ENCODE measurements at regions not wholly inside any gene's neighbourhood (a gene's known extent, or its start where the extent isn't known, plus 50 kb on each side); places are given as distances from the start of the nearest gene placed in this dataset.

- H3K36me3 Mint-ChIP-seq, result no peaks in the 10 kb centered on the region
- WGBS (ENCODE audit: insufficient coverage), result no CpG with 5 or more reads among the region's 1 CpG
- H3K27ac Mint-ChIP-seq, result no peak overlapping the region
- peaks cover 0 to 12% (median 0%) of the 10 kb centered on the region in 3 donors for H3K9me3 Mint-ChIP-seq
- no peak overlapping the region for H3K27ac ChIP-seq (ENCODE audit: low read length)
- no peaks in the 10 kb centered on the region for H3K36me3 ChIP-seq (ENCODE audit: control insufficient read depth in 2 of 2, extremely low read depth in 1 of 2, insufficient read depth in 1 of 2, low read length in 1 of 2)
- no peak overlapping the region for H3K4me3 ChIP-seq (ENCODE audit: control insufficient read depth in 1 of 2, extremely low read depth in 1 of 2, low read length in 1 of 2)
- H3K4me1 ChIP-seq (ENCODE audit: control insufficient read depth in 1 of 2, extremely low read depth in 1 of 2, insufficient read depth in 2 of 2, low read length in 2 of 2), result peaks cover 0 to 12% of the 10 kb centered on the region in 2 experiments
- H3K27me3 ChIP-seq (replicated peaks in 1 of 2; ENCODE audit: control insufficient read depth in 2 of 2, extremely low read depth in 1 of 2, insufficient read depth in 2 of 2, low read length in 1 of 2), result no peaks in the 10 kb centered on the region
- POLR2A ChIA-PET, result interaction anchor here in 1 of 2 donors (0.6 kb wide), 1 partner anchor 1430 kb away, joined by 6 read pairs; no protein-coding TSS in a partner anchor
- no peak overlapping the region for H3K4me3 Mint-ChIP-seq
- H3K27me3 Mint-ChIP-seq, result no peaks in the 10 kb centered on the region
- ATAC-seq (replicated peaks in 1 of 4) (no peak), DNase-seq (no peak)
- peaks cover 12 to 15% (median 14%) of the 10 kb centered on the region in 3 donors for H3K4me1 Mint-ChIP-seq
- no peaks in the 10 kb centered on the region for H3K9me3 ChIP-seq
- CTCF ChIA-PET, result interaction anchor here in 1 of 2 donors (0.6 kb wide), 1 partner anchor 61 kb away, joined by 4 read pairs; no protein-coding TSS in a partner anchor
Observed at GRCh38 chr9:91127653-91128052, 234.1 kb downstream of the AUH start.

- H3K9me3 ChIP-seq, result no peaks in the 10 kb centered on the region
- peak overlapping the region in 1 of 2 donors; percentile 75 for H3K27ac Mint-ChIP-seq
- ATAC-seq (replicated peaks in 1 of 4) (no peak), DNase-seq (no peak)
- H3K36me3 ChIP-seq (ENCODE audit: control insufficient read depth in 2 of 2, extremely low read depth in 1 of 2, insufficient read depth in 1 of 2, low read length in 1 of 2), result no peaks in the 10 kb centered on the region
- no peaks in the 10 kb centered on the region for H3K9me3 Mint-ChIP-seq
- H3K4me3 Mint-ChIP-seq, result no peak overlapping the region
- H3K4me1 ChIP-seq (ENCODE audit: control insufficient read depth in 1 of 2, extremely low read depth in 1 of 2, insufficient read depth in 2 of 2, low read length in 2 of 2), result peaks cover 0 to 12% of the 10 kb centered on the region in 2 experiments
- H3K27me3 Mint-ChIP-seq, result no peaks in the 10 kb centered on the region
- peaks cover 12 to 15% (median 14%) of the 10 kb centered on the region in 3 donors for H3K4me1 Mint-ChIP-seq
- H3K27ac ChIP-seq (ENCODE audit: low read length), result no peak overlapping the region
- CTCF ChIA-PET, result interaction anchor here in 1 of 2 donors (0.7 to 1.2 kb wide), 2 partner anchors 31 to 293 kb away, joined by 3 read pairs; partner anchors contain the start of gene NFIL3
- POLR2A ChIA-PET, result no interaction called here
- H3K27me3 ChIP-seq (replicated peaks in 1 of 2; ENCODE audit: control insufficient read depth in 2 of 2, extremely low read depth in 1 of 2, insufficient read depth in 2 of 2, low read length in 1 of 2), result no peaks in the 10 kb centered on the region
- 62% methylated on average over 2 of the region's 2 CpGs for WGBS (ENCODE audit: insufficient coverage)
- H3K4me3 ChIP-seq (ENCODE audit: control insufficient read depth in 1 of 2, extremely low read depth in 1 of 2, low read length in 1 of 2), result no peak overlapping the region
- no peaks in the 10 kb centered on the region for H3K36me3 Mint-ChIP-seq
Observed at GRCh38 chr9:91130796-91131318, 230.9 kb downstream of the AUH start.

GRCh38 chr9:91131433-91131839, 230.3 kb downstream of the AUH start:
- no peaks in the 10 kb centered on the region for H3K36me3 Mint-ChIP-seq
- 0% methylated on average over 3 of the region's 8 CpGs for WGBS (ENCODE audit: insufficient coverage)
- H3K27me3 ChIP-seq (replicated peaks in 1 of 2; ENCODE audit: control insufficient read depth in 2 of 2, extremely low read depth in 1 of 2, insufficient read depth in 2 of 2, low read length in 1 of 2), result no peaks in the 10 kb centered on the region
- H3K4me1 ChIP-seq (ENCODE audit: control insufficient read depth in 1 of 2, extremely low read depth in 1 of 2, insufficient read depth in 2 of 2, low read length in 2 of 2), result peaks cover 0 to 12% of the 10 kb centered on the region in 2 experiments
- H3K27me3 Mint-ChIP-seq, result no peaks in the 10 kb centered on the region
- no peaks in the 10 kb centered on the region for H3K9me3 Mint-ChIP-seq
- peak overlapping the region; percentile 49 to 75 for H3K27ac Mint-ChIP-seq
- peak overlapping the region; percentile 28 for H3K27ac ChIP-seq (ENCODE audit: low read length)
- peaks cover 12 to 15% (median 14%) of the 10 kb centered on the region in 3 donors for H3K4me1 Mint-ChIP-seq
- no peaks in the 10 kb centered on the region for H3K36me3 ChIP-seq (ENCODE audit: control insufficient read depth in 2 of 2, extremely low read depth in 1 of 2, insufficient read depth in 1 of 2, low read length in 1 of 2)
- no peak overlapping the region for H3K4me3 ChIP-seq (ENCODE audit: control insufficient read depth in 1 of 2, extremely low read depth in 1 of 2, low read length in 1 of 2)
- ChIA-PET POLR2A (no interaction called here), CTCF (interaction anchor here in 1 of 2 donors (0.7 to 1.2 kb wide), 2 partner anchors 31 to 292 kb away, joined by 3 read pairs; partner anchors contain the start of gene NFIL3)
- H3K9me3 ChIP-seq, result no peaks in the 10 kb centered on the region
- peak in 27 of 35 experiments; percentile 11 to 67 (median 32) for DNase-seq
- H3K4me3 Mint-ChIP-seq, result peak overlapping the region in 1 of 3 donors; percentile 25
- ATAC-seq (replicated peaks in 1 of 4), result peak; percentile 69 to 100 (median 86)

DNA sequence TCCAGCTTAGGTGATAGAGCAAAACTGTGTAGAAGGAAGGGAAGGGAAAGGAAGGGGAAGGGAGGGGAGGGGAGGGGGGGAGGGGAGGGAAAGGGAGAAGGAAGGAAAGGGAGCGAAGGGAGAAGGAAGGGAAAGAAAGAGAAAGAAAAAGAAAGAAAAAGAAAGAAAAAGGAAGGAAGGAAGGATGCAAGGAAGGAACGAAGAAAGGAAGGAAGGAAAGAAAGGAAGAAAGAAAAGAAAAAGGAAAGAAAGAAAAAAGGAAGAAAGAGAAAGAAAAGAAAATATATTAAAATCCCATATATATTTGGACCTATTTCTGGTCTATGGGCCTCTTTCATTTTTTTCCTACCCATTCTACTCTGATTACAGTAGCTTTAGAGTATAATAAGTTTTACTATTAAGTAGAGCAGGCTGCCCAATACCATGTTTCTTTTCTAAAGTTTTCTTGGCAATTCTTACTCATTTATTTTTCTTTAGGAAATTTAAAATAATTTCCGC, 229.1 kb downstream of the AUH start:
- ATAC-seq (replicated peaks in 1 of 4), result no peak
- Mint-ChIP-seq H3K36me3 (no peaks in the 10 kb centered on the region), H3K4me3 (no peak overlapping the region), H3K9me3 (no peaks in the 10 kb centered on the region), H3K27me3 (no peaks in the 10 kb centered on the region), H3K4me1 (peaks cover 12 to 18% (median 14%) of the 10 kb centered on the region in 3 donors), H3K27ac (no peak overlapping the region)
- Histone ChIP-seq H3K36me3 (ENCODE audit: control insufficient read depth in 2 of 2, extremely low read depth in 1 of 2, insufficient read depth in 1 of 2, low read length in 1 of 2) (no peaks in the 10 kb centered on the region), H3K27me3 (replicated peaks in 1 of 2; ENCODE audit: control insufficient read depth in 2 of 2, extremely low read depth in 1 of 2, insufficient read depth in 2 of 2, low read length in 1 of 2) (no peaks in the 10 kb centered on the region), H3K4me3 (ENCODE audit: control insufficient read depth in 1 of 2, extremely low read depth in 1 of 2, low read length in 1 of 2) (no peak overlapping the region), H3K27ac (ENCODE audit: low read length) (no peak overlapping the region), H3K4me1 (ENCODE audit: control insufficient read depth in 1 of 2, extremely low read depth in 1 of 2, insufficient read depth in 2 of 2, low read length in 2 of 2) (peaks cover 0 to 12% of the 10 kb centered on the region in 2 experiments), H3K9me3 (no peaks in the 10 kb centered on the region)
- ChIA-PET POLR2A (no interaction called here), CTCF (no interaction called here)
- 100% methylated on average over 1 of the region's 3 CpGs for WGBS (ENCODE audit: insufficient coverage)
- no peak for DNase-seq

GRCh38 chr9:91134608-91135007, 227.1 kb downstream of the AUH start:
- no CpG with 5 or more reads among the region's 2 CpGs for WGBS (ENCODE audit: insufficient coverage)
- Mint-ChIP-seq H3K27ac (no peak overlapping the region), H3K4me1 (peaks cover 12 to 18% (median 14%) of the 10 kb centered on the region in 3 donors), H3K4me3 (no peak overlapping the region), H3K27me3 (no peaks in the 10 kb centered on the region), H3K9me3 (no peaks in the 10 kb centered on the region), H3K36me3 (no peaks in the 10 kb centered on the region)
- Histone ChIP-seq H3K27me3 (replicated peaks in 1 of 2; ENCODE audit: control insufficient read depth in 2 of 2, extremely low read depth in 1 of 2, insufficient read depth in 2 of 2, low read length in 1 of 2) (no peaks in the 10 kb centered on the region), H3K36me3 (ENCODE audit: control insufficient read depth in 2 of 2, extremely low read depth in 1 of 2, insufficient read depth in 1 of 2, low read length in 1 of 2) (no peaks in the 10 kb centered on the region), H3K9me3 (no peaks in the 10 kb centered on the region), H3K4me3 (ENCODE audit: control insufficient read depth in 1 of 2, extremely low read depth in 1 of 2, low read length in 1 of 2) (no peak overlapping the region), H3K27ac (ENCODE audit: low read length) (no peak overlapping the region), H3K4me1 (ENCODE audit: control insufficient read depth in 1 of 2, extremely low read depth in 1 of 2, insufficient read depth in 2 of 2, low read length in 2 of 2) (peaks cover 0 to 12% of the 10 kb centered on the region in 2 experiments)
- ChIA-PET POLR2A (no interaction called here), CTCF (no interaction called here)
- no peak for DNase-seq
- ATAC-seq (replicated peaks in 1 of 4), result no peak

- Mint-ChIP-seq H3K4me1 (peaks cover 0 to 3% (median 0%) of the 10 kb centered on the region in 3 donors), H3K27ac (no peak overlapping the region), H3K9me3 (no peaks in the 10 kb centered on the region), H3K36me3 (no peaks in the 10 kb centered on the region), H3K4me3 (no peak overlapping the region), H3K27me3 (no peaks in the 10 kb centered on the region)
- CTCF ChIA-PET, result interaction anchor here in 1 of 2 donors (0.6 kb wide), 1 partner anchor 57 kb away, joined by 3 read pairs; no protein-coding TSS in a partner anchor
- ATAC-seq (replicated peaks in 1 of 4), result no peak
- POLR2A ChIA-PET, result no interaction called here
- Histone ChIP-seq H3K27ac (ENCODE audit: low read length) (no peak overlapping the region), H3K4me1 (ENCODE audit: control insufficient read depth in 1 of 2, extremely low read depth in 1 of 2, insufficient read depth in 2 of 2, low read length in 2 of 2) (no peaks in the 10 kb centered on the region), H3K36me3 (ENCODE audit: control insufficient read depth in 2 of 2, extremely low read depth in 1 of 2, insufficient read depth in 1 of 2, low read length in 1 of 2) (no peaks in the 10 kb centered on the region), H3K9me3 (no peaks in the 10 kb centered on the region), H3K4me3 (ENCODE audit: control insufficient read depth in 1 of 2, extremely low read depth in 1 of 2, low read length in 1 of 2) (no peak overlapping the region), H3K27me3 (replicated peaks in 1 of 2; ENCODE audit: control insufficient read depth in 2 of 2, extremely low read depth in 1 of 2, insufficient read depth in 2 of 2, low read length in 1 of 2) (no peaks in the 10 kb centered on the region)
- WGBS (ENCODE audit: insufficient coverage), result no CpG with 5 or more reads among the region's 1 CpG
- no peak for DNase-seq
Observed at GRCh38 chr9:91137391-91137790, 224.3 kb downstream of the AUH start.
